ENCODE measurements at regions not wholly inside any gene's neighbourhood (a gene's known extent, or its start where the extent isn't known, plus 50 kb on each side); places are given as distances from the start of the nearest gene placed in this dataset.

GRCh38 chr17:71666047-71666446 is 454.8 kb upstream of the SOX9 start:
- H3K4me3 ChIP-seq (ENCODE audit: low read length), result no peak overlapping the region
- no peak for TF ChIP-seq CTCF (IDR thresholded peaks at IDR 0.05; ENCODE audit: insufficient read depth, low read depth, low read length, missing control alignments)
- peak; percentile 15 for DNase-seq (ENCODE audit: low read depth)

GRCh38 chr17:71667661-71668060 is 453.2 kb upstream of the SOX9 start:
- DNase-seq (ENCODE audit: low read depth), result no peak
- TF ChIP-seq CTCF (IDR thresholded peaks at IDR 0.05; ENCODE audit: insufficient read depth, low read depth, low read length, missing control alignments), result no peak
- H3K4me3 ChIP-seq (ENCODE audit: low read length), result no peak overlapping the region

GRCh38 chr17:71668807-71669206 is 452.0 kb upstream of the SOX9 start:
- DNase-seq (ENCODE audit: low read depth), result no peak
- no peak for TF ChIP-seq CTCF (IDR thresholded peaks at IDR 0.05; ENCODE audit: insufficient read depth, low read depth, low read length, missing control alignments)
- H3K4me3 ChIP-seq (ENCODE audit: low read length), result no peak overlapping the region

- no peak for DNase-seq (ENCODE audit: low read depth)
- no peak for TF ChIP-seq CTCF (IDR thresholded peaks at IDR 0.05; ENCODE audit: insufficient read depth, low read depth, low read length, missing control alignments)
- no peak overlapping the region for H3K4me3 ChIP-seq (ENCODE audit: low read length)
Observed at GRCh38 chr17:71677439-71677838, 443.4 kb upstream of the SOX9 start.

- no peak for TF ChIP-seq CTCF (IDR thresholded peaks at IDR 0.05; ENCODE audit: insufficient read depth, low read depth, low read length, missing control alignments)
- DNase-seq (ENCODE audit: low read depth), result no peak
- no peak overlapping the region for H3K4me3 ChIP-seq (ENCODE audit: low read length)
Observed at GRCh38 chr17:71679832-71680231, 441.0 kb upstream of the SOX9 start.

- TF ChIP-seq CTCF (IDR thresholded peaks at IDR 0.05; ENCODE audit: insufficient read depth, low read depth, low read length, missing control alignments), result no peak
- no peak overlapping the region for H3K4me3 ChIP-seq (ENCODE audit: low read length)
- no peak for DNase-seq (ENCODE audit: low read depth)
Observed at GRCh38 chr17:71681427-71682173, 439.2 kb upstream of the SOX9 start.

GRCh38 chr17:71682174-71682494 is 438.7 kb upstream of the SOX9 start:
- no peak for TF ChIP-seq CTCF (IDR thresholded peaks at IDR 0.05; ENCODE audit: insufficient read depth, low read depth, low read length, missing control alignments)
- no peak overlapping the region for H3K4me3 ChIP-seq (ENCODE audit: low read length)
- DNase-seq (ENCODE audit: low read depth), result no peak
